GM23248 (cell line): ENCODE measurements at regions not wholly inside any gene's neighbourhood (a gene's known extent, or its start where the extent isn't known, plus 50 kb on each side); places are given as distances from the start of the nearest gene placed in this dataset.

ENCODE experiments used
- DNase-seq: peaks from one replicate; pipeline ENCODE4 v3.0.0-alpha.2; 2015
- H2AFZ ChIP-seq: fragments of 200-600 bp; sonication (generic); 2 replicates; pipeline ENCODE4 v1.6.1; 2016; ENCODE audit warnings: antibody characterized with exemption
- H3F3A ChIP-seq: fragments of 200-600 bp; sonication (generic); 2 replicates; pipeline ENCODE4 v1.6.1; 2016; ENCODE audit warnings: mild to moderate bottlenecking, antibody characterized with exemption, mixed run types; ENCODE audit not compliant: insufficient read depth
- H3K27ac ChIP-seq: fragments of 200-600 bp; sonication (generic); 2 replicates; pipeline ENCODE4 v1.5.1; 2016; ENCODE audit warnings: mild to moderate bottlenecking
- H3K27me3 ChIP-seq: fragments of 200-600 bp; sonication (generic); replicated peaks from 2 replicates; pipeline ENCODE4 v1.6.1; 2016; ENCODE audit warnings: mild to moderate bottlenecking; ENCODE audit not compliant: insufficient read depth
- H3K36me3 ChIP-seq: fragments of 200-600 bp; sonication (generic); 2 replicates; pipeline ENCODE4 v1.6.1; 2016; ENCODE audit warnings: low read depth, mild to moderate bottlenecking
- H3K4me1 ChIP-seq: fragments of 200-600 bp; sonication (generic); 2 replicates; pipeline ENCODE4 v1.6.1; 2016; ENCODE audit warnings: mild to moderate bottlenecking; ENCODE audit not compliant: insufficient read depth
- H3K4me2 ChIP-seq: fragments of 200-600 bp; sonication (generic); one replicate; pipeline ENCODE4 v1.6.1; 2016; ENCODE audit warnings: mild to moderate bottlenecking; ENCODE audit not compliant: unreplicated experiment
- H3K4me3 ChIP-seq: fragments of 200-600 bp; sonication (generic); 2 replicates; pipeline ENCODE4 v1.5.1; 2016; ENCODE audit warnings: mild to moderate bottlenecking
- H3K79me2 ChIP-seq: fragments of 200-600 bp; sonication (generic); 2 replicates; pipeline ENCODE4 v1.6.1; 2016; ENCODE audit warnings: mild to moderate bottlenecking; ENCODE audit not compliant: insufficient read depth
- H3K9ac ChIP-seq: fragments of 200-600 bp; sonication (generic); 2 replicates; pipeline ENCODE4 v1.6.1; 2016; ENCODE audit warnings: mild to moderate bottlenecking
- H3K9me2 ChIP-seq: fragments of 200-600 bp; sonication (generic); 2 replicates; pipeline ENCODE4 v1.6.1; 2016; ENCODE audit warnings: mixed run types, mild to moderate bottlenecking, moderate library complexity; ENCODE audit not compliant: insufficient read depth
- H3K9me3 ChIP-seq: fragments of 200-600 bp; sonication (generic); one replicate; pipeline ENCODE4 v1.6.1; 2017; ENCODE audit warnings: low read depth
- H4K20me1 ChIP-seq: fragments of 200-600 bp; sonication (generic); 2 replicates; pipeline ENCODE4 v1.6.0; 2016; ENCODE audit not compliant: insufficient read depth
- EZH2 ChIP-seq: fragments of 200-600 bp; sonication (generic); IDR thresholded peaks from 2 replicates; pipeline ENCODE4 v1.6.1; 2018; ENCODE audit warnings: antibody characterized with exemption, mild to moderate bottlenecking; ENCODE audit not compliant: insufficient read depth, poor library complexity, severe bottlenecking
- EZH2phosphoT487 ChIP-seq: fragments of 200-600 bp; sonication (generic); IDR thresholded peaks from 2 replicates; pipeline ENCODE4 v1.6.1; 2018; ENCODE audit warnings: antibody characterized with exemption, moderate library complexity, mild to moderate bottlenecking, low read depth; ENCODE audit not compliant: insufficient read depth
- WGBS, 2 experiments: methylation state at CpG; one replicate each; pipeline ENCODE4 v1.1.6; 2015 to 2017; ENCODE audit warnings: low lambda C conversion rate in 2 of 2, low coverage in 1 of 2; ENCODE audit errors: missing lambda C conversion rate in 2 of 2; 5-methylcytosine and 5-hydroxymethylcytosine counted together
- in situ Hi-C: fragments of 300-500 bp; cut with MboI; formaldehyde crosslinking; loops from 2 replicates; pipeline ENCODE4 v1.15.0; 2020

DNA sequence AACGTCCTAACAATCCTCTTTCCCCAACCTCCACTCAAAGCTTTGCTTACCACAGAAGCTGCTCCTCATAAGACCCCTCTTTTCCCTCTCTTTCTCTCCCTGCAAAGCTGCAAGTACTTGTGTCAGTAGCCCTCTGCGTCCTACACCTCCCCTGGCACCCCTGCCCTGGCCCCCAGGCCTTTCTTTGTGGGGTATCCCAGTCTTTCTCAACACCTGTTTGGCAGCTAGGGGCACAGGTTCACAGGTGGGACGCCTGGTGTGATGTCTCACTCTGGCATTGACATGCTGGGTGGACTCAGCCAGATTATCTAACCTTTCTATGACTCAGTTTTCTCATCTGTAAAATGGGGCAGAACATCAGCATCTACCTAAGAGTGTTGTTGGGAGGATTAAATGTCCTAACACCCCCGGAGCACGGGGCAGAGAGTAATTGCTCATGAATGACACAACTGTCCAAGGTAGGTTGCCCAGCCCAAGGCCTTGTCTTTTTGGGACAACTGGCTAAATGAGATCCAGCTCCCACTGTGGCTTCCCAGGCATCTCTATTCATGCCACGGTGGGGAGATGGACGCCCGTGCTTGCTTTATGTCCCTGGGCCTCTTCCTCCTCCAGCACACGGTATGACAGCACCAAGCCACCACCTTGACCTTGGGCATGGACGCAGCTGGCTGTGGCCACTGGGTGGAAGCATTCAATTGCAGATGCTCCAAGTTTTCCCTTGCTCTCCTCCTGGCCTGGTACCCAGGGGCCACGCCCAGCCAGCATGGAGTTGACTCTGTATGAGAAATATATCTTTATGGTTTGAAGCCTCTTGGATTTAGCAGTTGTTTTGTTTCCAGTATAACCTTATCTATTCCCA lies 190.4 kb downstream of the RGS3 start:
- no peaks in the 10 kb centered on the region for H3K9me2 ChIP-seq
- H3K79me2 ChIP-seq: no peaks in the 10 kb centered on the region
- H3F3A ChIP-seq: peaks cover 4% of the 10 kb centered on the region; the same call in 1 of the 2 replicates
- WGBS, 2 experiments: 75 to 77% methylated on average over 11 of the region's 11 CpGs
- no peak overlapping the region for H2AFZ ChIP-seq
- DNase-seq: no peak
- TF ChIP-seq EZH2phosphoT487 (no peak), EZH2 (no peak)
- H3K36me3 ChIP-seq: no peaks in the 10 kb centered on the region
- in situ Hi-C loops: loop anchor here (10.0 kb wide), 1 partner anchor 229 kb away; no protein-coding TSS in a partner anchor
- no peak overlapping the region for H3K4me3 ChIP-seq
- no peak overlapping the region for H3K9ac ChIP-seq
- H3K9me3 ChIP-seq: no peaks in the 10 kb centered on the region
- no peaks in the 10 kb centered on the region for H3K27me3 ChIP-seq
- no peak overlapping the region for H3K27ac ChIP-seq
- H3K4me1 ChIP-seq: peaks cover 17% of the 10 kb centered on the region
- no peak overlapping the region for H3K4me2 ChIP-seq
- no peaks in the 10 kb centered on the region for H4K20me1 ChIP-seq

DNA sequence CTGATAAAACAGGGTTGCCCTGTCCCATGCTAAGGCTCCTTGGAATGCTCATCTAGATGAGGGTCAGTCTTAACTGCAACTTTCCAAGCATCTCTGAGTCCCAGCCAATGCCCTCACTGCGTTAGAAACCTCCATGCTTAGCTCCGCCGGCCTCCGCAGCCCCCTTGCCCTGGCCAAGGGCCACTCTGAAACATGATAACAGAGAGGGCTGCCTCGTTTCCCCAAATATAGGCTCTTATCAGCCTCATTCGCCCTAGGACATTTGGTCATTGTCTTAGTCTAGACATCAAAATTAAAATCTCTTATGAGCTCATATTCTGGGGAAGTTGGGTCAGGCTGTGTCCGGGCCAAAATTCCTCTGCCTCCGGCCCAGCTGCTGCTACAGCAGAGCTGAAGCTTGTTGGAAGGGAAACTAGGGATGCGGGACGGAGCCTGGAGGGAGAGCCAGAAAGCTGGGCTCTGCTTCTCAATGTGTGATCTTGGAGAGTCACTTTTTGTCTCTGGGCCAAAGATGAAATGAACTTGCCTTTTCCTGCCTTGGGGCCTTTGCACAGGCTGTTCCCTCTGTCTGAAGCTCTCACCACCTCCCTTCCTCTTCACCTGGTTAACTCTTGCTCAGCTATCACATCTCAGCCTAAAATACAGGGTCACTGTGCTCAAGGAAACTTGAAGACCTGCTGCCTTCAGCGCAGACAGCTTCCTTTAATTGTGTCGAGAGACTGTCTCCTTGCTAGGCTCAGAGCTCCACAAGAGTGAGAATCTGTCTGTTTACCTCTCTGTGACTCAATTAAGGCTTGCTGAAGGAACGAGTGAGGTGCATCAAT lies 191.3 kb downstream of the RGS3 start:
- H3K9me3 ChIP-seq: no peaks in the 10 kb centered on the region
- H3F3A ChIP-seq: peaks cover 4% of the 10 kb centered on the region; the same call in 1 of the 2 replicates
- 48 to 50% methylated on average over 13 of the region's 13 CpGs for WGBS, 2 experiments
- no peaks in the 10 kb centered on the region for H3K9me2 ChIP-seq
- TF ChIP-seq EZH2 (no peak), EZH2phosphoT487 (no peak)
- H4K20me1 ChIP-seq: no peaks in the 10 kb centered on the region
- H3K36me3 ChIP-seq: no peaks in the 10 kb centered on the region
- peaks cover 17% of the 10 kb centered on the region for H3K4me1 ChIP-seq
- H3K27ac ChIP-seq: no peak overlapping the region
- no peak overlapping the region for H3K4me2 ChIP-seq
- no peaks in the 10 kb centered on the region for H3K27me3 ChIP-seq
- in situ Hi-C loops: loop anchor here (5.0 to 10.0 kb wide), 3 partner anchors 63 to 230 kb away; no protein-coding TSS in a partner anchor
- H3K79me2 ChIP-seq: no peaks in the 10 kb centered on the region
- H3K9ac ChIP-seq: no peak overlapping the region
- no peak overlapping the region for H3K4me3 ChIP-seq
- DNase-seq: peak; percentile 54
- peak overlapping the region; percentile 78 for H2AFZ ChIP-seq

DNA sequence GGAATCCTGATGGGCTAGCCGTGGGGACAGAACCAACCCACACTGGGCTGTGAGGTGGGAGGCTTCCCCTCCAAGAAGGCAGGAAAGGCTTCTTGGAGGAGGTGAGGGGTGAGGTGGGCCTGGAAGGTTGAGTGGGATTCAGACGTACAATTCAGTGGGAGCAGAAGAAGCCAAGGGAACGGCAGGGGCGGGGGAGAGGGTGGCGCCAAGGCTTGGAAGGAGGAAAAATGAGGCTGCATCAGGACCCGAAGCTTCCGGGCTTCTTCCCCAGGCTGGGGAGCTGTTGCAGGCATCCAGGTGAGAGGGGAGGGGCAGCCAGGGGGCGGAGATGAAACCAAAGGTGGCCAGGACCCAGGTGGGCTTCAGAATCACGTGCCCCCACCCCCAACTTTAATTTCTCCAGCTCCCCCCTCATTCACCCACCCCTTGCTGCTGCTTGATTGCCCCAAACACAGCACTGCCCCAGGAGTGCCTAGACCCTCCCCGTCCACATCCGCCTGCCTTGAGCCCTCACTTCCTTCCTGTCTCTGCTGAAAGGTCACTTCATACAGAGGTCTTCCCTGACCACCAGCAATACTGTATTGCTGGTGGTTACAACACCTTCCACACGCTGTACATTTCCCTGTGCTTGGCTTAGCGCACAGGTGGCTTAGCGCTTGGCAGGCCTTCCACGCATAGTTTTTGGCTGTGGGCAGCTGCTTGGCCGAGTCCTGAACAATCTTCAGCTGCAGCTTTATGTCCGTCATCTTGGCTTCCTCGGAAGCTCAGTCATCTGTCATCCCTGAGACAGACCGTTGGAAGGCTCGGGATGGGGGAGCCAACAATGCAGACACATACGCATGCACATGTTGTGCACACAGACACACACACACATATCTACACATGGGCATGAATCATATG lies 193.5 kb downstream of the RGS3 start:
- Histone ChIP-seq H3K9me2 (no peaks in the 10 kb centered on the region), H3K79me2 (no peaks in the 10 kb centered on the region), H3K4me1 (peaks cover 17% of the 10 kb centered on the region), H3K9ac (no peak overlapping the region), H2AFZ (no peak overlapping the region), H3K27ac (no peak overlapping the region), H3K4me2 (no peak overlapping the region), H4K20me1 (no peaks in the 10 kb centered on the region), H3K9me3 (no peaks in the 10 kb centered on the region), H3K4me3 (no peak overlapping the region), H3K36me3 (no peaks in the 10 kb centered on the region), H3F3A (peaks cover 4% of the 10 kb centered on the region; the same call in 1 of the 2 replicates), H3K27me3 (no peaks in the 10 kb centered on the region)
- 72 to 81% methylated on average over 15 to 21 of the region's 21 CpGs for WGBS, 2 experiments
- no peak for TF ChIP-seq EZH2phosphoT487
- TF ChIP-seq EZH2: no peak
- DNase-seq: no peak
- in situ Hi-C loops: loop anchor here (5.0 to 10.0 kb wide), 3 partner anchors 65 to 232 kb away; no protein-coding TSS in a partner anchor
